Psoas muscle (tissue), 7 donors: ENCODE measurements at regions not wholly inside any gene's neighbourhood (a gene's known extent, or its start where the extent isn't known, plus 50 kb on each side); places are given as distances from the start of the nearest gene placed in this dataset.
"Not testable (repeated sequence)": the region's sequence is repeated elsewhere in the genome, so short reads cannot be mapped to it uniquely, and the experiment has no call there.

ENCODE experiments used
- ATAC-seq, 4 donors: fragments of 200-7000 bp; cut with Tn5 transposase; one replicate each; pipeline ENCODE4 v1.9.1; 2020; ENCODE audit warnings: moderate library complexity in 3 of 4, mild to moderate bottlenecking in 2 of 4
- DNase-seq, 2 donors: peaks; one replicate each; pipeline ENCODE4 v3.0.0-alpha.2; 2020
- H3K27ac ChIP-seq: fragments of 200-600 bp; one replicate; pipeline ENCODE4 v1.8.0; 2022
- H3K27me3 ChIP-seq, 3 donors: fragments of 200-600 bp in 1 of 3; one replicate each; pipeline versions ENCODE4 v1.6.1 to v1.8.0; 2013 to 2022; ENCODE audit warnings: low read length in 2 of 3, mild to moderate bottlenecking in 2 of 3, moderate library complexity in 1 of 3; ENCODE audit not compliant: insufficient read depth in 3 of 3
- H3K36me3 ChIP-seq, 2 donors: fragments of 200-600 bp in 1 of 2; one replicate each; pipeline versions ENCODE4 v1.6.1 to v1.8.0; 2013 to 2022; ENCODE audit warnings: low read depth in 1 of 2, mild to moderate bottlenecking in 1 of 2, moderate library complexity in 1 of 2; ENCODE audit not compliant: insufficient read depth in 1 of 2
- H3K4me1 ChIP-seq: fragments of 200-600 bp; one replicate; pipeline ENCODE4 v1.8.0; 2022
- H3K4me3 ChIP-seq: fragments of 200-600 bp; one replicate; pipeline ENCODE4 v1.8.0; 2022; ENCODE audit warnings: mild to moderate bottlenecking
- H3K9me3 ChIP-seq: fragments of 200-600 bp; one replicate; pipeline ENCODE4 v1.8.0; 2022
- WGBS, 3 donors: extraction: QIAGEN DNeasy Blood & Tissue Kit; methylation state at CpG; one replicate each; pipeline versions ENCODE4 v1.1.6 to v1.1.7; 2013; 5-methylcytosine and 5-hydroxymethylcytosine counted together
- intact Hi-C, 2 donors: fragments of 100-400 bp; cut with DNase I; formaldehyde crosslinking; loops; one replicate each; pipeline versions ENCODE4 v1.11.0 to v1.14.2; 2022
- TF ChIP-seq, protein P1 (sequence below): fragments of 200-600 bp; IDR thresholded peaks from one replicate; pipeline ENCODE4 v1.8.0; 2022; ENCODE audit warnings: antibody characterized with exemption
- donor health status: healthy with polysubstance abuse.
- donor health status: DM: no; HTN: no; CAD: no; lungs with moderate emphysema.
- donor health status: Bipolar disorder and iron deficiency.
- donor health status: healthy.
- donor health status: DM: yes; HTN: yes; CAD: no.
- donor health status: DM: no; HTN: no; CAD: no.
- donor health status: DM: yes; HTN: yes; CAD: no.

DNA sequence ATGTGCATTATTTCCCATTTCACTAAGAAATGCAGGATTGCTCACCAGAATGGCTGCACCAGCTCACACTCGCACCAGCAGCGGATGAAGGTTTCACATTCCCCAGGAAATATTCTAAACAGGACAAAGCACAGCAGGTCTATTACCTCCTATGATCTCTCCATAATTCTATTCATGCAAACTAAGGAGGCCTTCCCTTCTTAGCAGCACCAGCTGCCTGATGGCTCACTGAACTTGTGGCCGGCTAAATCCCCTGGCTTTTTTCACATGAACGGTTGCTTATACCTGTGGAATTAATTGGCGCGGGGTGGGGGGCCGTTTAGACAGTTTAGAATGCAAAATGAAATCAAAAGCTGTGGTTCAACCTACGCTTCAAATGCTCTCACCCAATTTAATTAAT, 73.5 kb upstream of the SRD5A3 start:
- H3K36me3 ChIP-seq, result no peaks in the 10 kb centered on the region

DNA sequence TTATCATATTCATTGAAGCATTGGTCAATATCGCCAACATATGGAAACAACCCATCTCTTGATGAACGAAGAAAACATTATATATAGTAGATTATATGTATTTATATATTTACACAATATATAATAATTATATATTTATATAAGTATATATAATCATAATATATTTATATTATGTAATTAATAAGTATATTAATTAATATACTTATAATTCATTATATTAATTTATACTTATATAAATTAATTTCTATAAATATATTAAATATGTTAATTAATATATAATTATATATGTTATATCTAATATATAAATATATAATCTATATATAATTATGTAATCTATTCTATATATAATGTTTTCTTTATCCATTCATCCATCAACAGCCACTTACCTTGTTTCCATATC, 69.0 kb upstream of the SRD5A3 start:
- Histone ChIP-seq H3K4me1 (no peaks in the 10 kb centered on the region), H3K9me3 (no peaks in the 10 kb centered on the region), H3K27ac (no peak overlapping the region), H3K27me3 (no peaks in the 10 kb centered on the region), H3K4me3 (no peak overlapping the region), H3K36me3 (no peaks in the 10 kb centered on the region)
- ATAC-seq, result no peak
- 96 to 98% (median 98%) methylated on average over 2 of the region's 2 CpGs for WGBS, 3 donors
- DNase-seq, result no peak
- intact Hi-C loops, result no loop called here
- TF ChIP-seq, protein P1, sequence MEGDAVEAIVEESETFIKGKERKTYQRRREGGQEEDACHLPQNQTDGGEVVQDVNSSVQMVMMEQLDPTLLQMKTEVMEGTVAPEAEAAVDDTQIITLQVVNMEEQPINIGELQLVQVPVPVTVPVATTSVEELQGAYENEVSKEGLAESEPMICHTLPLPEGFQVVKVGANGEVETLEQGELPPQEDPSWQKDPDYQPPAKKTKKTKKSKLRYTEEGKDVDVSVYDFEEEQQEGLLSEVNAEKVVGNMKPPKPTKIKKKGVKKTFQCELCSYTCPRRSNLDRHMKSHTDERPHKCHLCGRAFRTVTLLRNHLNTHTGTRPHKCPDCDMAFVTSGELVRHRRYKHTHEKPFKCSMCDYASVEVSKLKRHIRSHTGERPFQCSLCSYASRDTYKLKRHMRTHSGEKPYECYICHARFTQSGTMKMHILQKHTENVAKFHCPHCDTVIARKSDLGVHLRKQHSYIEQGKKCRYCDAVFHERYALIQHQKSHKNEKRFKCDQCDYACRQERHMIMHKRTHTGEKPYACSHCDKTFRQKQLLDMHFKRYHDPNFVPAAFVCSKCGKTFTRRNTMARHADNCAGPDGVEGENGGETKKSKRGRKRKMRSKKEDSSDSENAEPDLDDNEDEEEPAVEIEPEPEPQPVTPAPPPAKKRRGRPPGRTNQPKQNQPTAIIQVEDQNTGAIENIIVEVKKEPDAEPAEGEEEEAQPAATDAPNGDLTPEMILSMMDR, result no peak

More for the DNA sequence above, 73.5 kb upstream of the SRD5A3 start:
- WGBS, 3 donors, result 79 to 88% (median 85%) methylated on average over 8 of the region's 8 CpGs
- Histone ChIP-seq H3K4me3 (no peak overlapping the region), H3K27me3 (no peaks in the 10 kb centered on the region), H3K4me1 (no peaks in the 10 kb centered on the region), H3K27ac (no peak overlapping the region), H3K9me3 (no peaks in the 10 kb centered on the region)
- ATAC-seq (no peak), DNase-seq (no peak)
- intact Hi-C loops, result no loop called here
- TF ChIP-seq, protein P1, result no peak

DNA sequence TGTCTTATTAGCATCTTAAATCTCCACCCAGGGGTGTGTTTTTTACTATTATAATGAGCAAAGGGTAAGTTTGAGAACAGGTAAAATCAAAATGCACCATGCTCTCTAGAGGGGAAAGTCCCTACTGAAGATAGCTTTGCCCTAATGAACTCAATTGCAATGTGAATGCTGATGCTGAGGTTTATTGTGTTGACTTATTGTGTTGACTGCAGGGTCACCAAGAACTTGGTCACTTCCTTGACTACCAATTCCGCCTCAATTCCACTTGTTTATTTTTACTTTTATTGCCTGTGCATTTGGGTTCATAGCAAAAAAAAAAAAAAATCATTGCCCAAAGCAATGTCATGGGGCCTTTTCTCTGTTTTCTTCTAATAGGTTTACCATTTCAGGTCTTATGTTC, 67.7 kb upstream of the SRD5A3 start:
- no peak overlapping the region for H3K27ac ChIP-seq
- no peaks in the 10 kb centered on the region for H3K36me3 ChIP-seq
- no peak overlapping the region for H3K4me3 ChIP-seq
- DNase-seq, result no peak
- H3K27me3 ChIP-seq, result no peaks in the 10 kb centered on the region
- TF ChIP-seq, protein P1, result no peak
- H3K9me3 ChIP-seq, result no peaks in the 10 kb centered on the region
- no peaks in the 10 kb centered on the region for H3K4me1 ChIP-seq
- WGBS, 3 donors, result 68 to 82% (median 76%) methylated on average over 1 of the region's 1 CpG
- ATAC-seq, result no peak
- intact Hi-C loops, result no loop called here

DNA sequence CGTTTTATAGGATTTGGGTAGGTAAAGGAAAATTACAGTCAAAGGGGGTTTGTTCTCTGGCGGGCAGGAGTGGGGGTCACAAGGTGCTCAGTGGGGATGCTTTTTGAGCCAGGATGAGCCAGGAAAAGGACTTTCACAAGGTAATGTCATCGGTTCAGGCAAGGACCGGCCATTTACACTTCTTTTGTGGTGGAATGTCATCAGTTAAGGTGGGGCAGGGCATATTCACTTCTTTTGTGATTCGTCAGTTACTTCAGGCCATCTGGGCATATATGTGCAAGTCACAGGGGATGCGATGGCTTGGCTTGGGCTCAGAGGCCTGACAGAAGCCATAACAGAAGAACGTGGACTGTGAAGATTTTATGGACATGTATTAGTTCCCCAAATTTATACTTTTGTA, 65.6 kb upstream of the SRD5A3 start:
- not testable (repeated sequence) for H3K36me3 ChIP-seq

DNA sequence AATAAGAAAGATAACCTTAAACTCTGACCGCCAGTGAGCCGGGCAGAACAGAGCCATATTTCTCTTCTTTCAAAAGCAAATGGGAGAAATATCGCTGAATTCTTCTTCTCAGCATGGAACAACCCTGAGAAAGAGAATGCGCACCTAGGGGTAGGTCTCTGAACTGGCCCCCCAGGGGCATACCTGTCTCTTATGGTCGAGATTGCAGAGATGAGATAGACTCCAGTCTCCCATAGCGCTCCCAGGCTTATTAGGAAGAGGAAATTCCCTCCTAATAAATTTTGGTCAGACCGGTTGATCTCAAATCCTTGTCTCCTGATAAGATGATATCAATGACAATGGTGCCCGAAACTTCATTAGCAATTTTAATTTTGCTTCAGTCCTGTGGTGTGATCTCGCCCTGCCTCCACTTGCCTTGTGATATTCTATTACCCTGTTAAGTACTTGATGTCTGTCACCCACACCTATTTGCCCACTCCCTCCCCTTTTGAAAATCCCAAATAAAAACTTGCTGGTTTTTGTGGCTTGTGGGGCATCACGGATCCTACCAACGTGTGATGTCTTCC, 64.8 kb upstream of the SRD5A3 start:
- H3K4me1 ChIP-seq, DNase-seq, H3K36me3 ChIP-seq, intact Hi-C loops, ATAC-seq, H3K27me3 ChIP-seq, H3K9me3 ChIP-seq, H3K27ac ChIP-seq, H3K4me3 ChIP-seq: not testable (repeated sequence)
- 54 to 64% (median 59%) methylated on average over 11 of the region's 11 CpGs for WGBS, 3 donors

More for the DNA sequence above, 65.6 kb upstream of the SRD5A3 start:
- H3K4me1 ChIP-seq, H3K9me3 ChIP-seq, H3K27ac ChIP-seq, H3K4me3 ChIP-seq, ATAC-seq, DNase-seq, intact Hi-C loops, H3K27me3 ChIP-seq: not testable (repeated sequence)
- whole genome bisulfite sequencing, 3 donors, result 48 to 57% (median 52%) methylated on average over 7 of the region's 7 CpGs

DNA sequence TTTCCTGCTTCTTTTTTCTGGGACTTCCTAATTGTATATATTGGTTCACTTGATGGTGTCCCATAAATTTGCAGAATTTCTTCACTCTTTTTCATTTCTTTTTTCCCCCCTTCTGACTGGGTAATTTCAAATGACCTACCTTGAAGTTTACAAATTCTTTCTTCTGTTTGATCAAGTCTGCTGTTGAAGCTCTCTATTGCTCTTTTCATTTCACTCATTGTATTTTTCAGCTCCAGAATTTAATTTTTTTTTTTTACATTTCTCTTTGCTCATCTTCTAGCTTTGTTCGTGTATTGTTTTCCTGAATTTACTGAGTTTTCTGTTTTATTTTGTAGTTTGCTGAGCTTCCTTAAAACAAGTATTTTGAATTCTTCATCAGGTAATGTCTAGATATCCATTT, 61.7 kb upstream of the SRD5A3 start:
- Histone ChIP-seq H3K4me3 (no peak overlapping the region), H3K4me1 (no peaks in the 10 kb centered on the region), H3K36me3 (no peaks in the 10 kb centered on the region), H3K27me3 (no peaks in the 10 kb centered on the region), H3K27ac (no peak overlapping the region), H3K9me3 (peaks cover 10% of the 10 kb centered on the region)
- TF ChIP-seq, protein P1, result no peak
- no peak for ATAC-seq
- DNase-seq, result no peak
- intact Hi-C loops, result no loop called here
- 95 to 100% (median 97%) methylated on average over 1 of the region's 1 CpG for WGBS, 3 donors
